ENCODE measurements at regions not wholly inside any gene's neighbourhood (a gene's known extent, or its start where the extent isn't known, plus 50 kb on each side); places are given as distances from the start of the nearest gene placed in this dataset.

- Histone ChIP-seq H3K9me3 (no peaks in the 10 kb centered on the region), H3K36me3 (no peaks in the 10 kb centered on the region), H3K27me3 (no peaks in the 10 kb centered on the region), H3K27ac (no peak overlapping the region), H3K4me1 (ENCODE audit: control insufficient read depth in 1 of 2, insufficient read depth in 1 of 2, low read depth in 1 of 2, low read length in 1 of 2) (no peaks in the 10 kb centered on the region), H3K4me3 (ENCODE audit: low read depth in 1 of 2, low read length in 1 of 2) (no peak overlapping the region)
- TF ChIP-seq CTCF (IDR thresholded peaks at IDR 0.05) = no peak
Measured at GRCh38 chr2:192591617-192592016, 396.9 kb upstream of the TMEFF2 start.

DNA sequence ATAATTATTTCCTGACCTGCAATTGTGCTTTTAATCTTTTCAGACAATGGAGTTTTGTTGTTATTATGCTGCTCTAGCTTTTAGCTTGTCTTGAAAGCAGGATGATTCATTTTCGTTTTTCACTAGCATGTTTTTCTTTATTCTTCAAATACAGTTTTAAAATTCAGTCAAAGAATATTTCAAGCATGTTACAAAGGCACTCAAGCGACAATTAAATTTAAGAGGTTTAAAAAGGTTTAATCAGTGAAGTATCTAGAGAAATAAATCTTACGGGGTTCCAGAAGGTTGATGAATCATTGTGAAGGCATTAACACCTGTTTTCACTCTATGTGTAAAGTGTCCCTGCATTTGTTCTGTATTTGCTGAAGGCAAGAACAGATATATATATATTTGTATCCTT lies 390.7 kb upstream of the TMEFF2 start:
- H3K4me1 ChIP-seq (ENCODE audit: control insufficient read depth in 1 of 2, insufficient read depth in 1 of 2, low read depth in 1 of 2, low read length in 1 of 2) = no peaks in the 10 kb centered on the region
- no peaks in the 10 kb centered on the region for H3K36me3 ChIP-seq
- H3K4me3 ChIP-seq (ENCODE audit: low read depth in 1 of 2, low read length in 1 of 2) = no peak overlapping the region
- TF ChIP-seq CTCF (IDR thresholded peaks at IDR 0.05) = no peak
- H3K27ac ChIP-seq = no peak overlapping the region
- H3K27me3 ChIP-seq = no peaks in the 10 kb centered on the region
- no peaks in the 10 kb centered on the region for H3K9me3 ChIP-seq

DNA sequence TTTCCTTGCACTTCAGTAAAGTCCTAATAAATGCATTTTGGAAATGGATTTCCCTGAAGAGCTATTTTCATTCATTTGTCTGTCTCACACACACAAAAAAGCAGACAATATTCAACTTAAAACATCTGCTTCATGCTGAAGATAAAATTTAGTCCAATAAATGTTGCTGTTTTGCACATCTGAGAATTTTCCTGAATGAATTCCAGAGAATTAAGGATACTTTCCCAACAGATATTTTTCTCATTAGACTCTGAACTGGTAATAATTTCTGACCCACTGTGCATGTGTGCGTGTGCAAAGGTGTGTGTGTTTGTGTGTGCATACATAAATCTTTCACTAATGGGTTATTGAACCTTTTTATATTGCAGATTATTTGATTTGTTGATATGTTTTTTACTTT lies 390.2 kb upstream of the TMEFF2 start:
- Histone ChIP-seq H3K4me1 (ENCODE audit: control insufficient read depth in 1 of 2, insufficient read depth in 1 of 2, low read depth in 1 of 2, low read length in 1 of 2) (no peaks in the 10 kb centered on the region), H3K9me3 (no peaks in the 10 kb centered on the region), H3K36me3 (no peaks in the 10 kb centered on the region), H3K4me3 (ENCODE audit: low read depth in 1 of 2, low read length in 1 of 2) (no peak overlapping the region), H3K27me3 (no peaks in the 10 kb centered on the region), H3K27ac (no peak overlapping the region)
- no peak for TF ChIP-seq CTCF (IDR thresholded peaks at IDR 0.05)

DNA sequence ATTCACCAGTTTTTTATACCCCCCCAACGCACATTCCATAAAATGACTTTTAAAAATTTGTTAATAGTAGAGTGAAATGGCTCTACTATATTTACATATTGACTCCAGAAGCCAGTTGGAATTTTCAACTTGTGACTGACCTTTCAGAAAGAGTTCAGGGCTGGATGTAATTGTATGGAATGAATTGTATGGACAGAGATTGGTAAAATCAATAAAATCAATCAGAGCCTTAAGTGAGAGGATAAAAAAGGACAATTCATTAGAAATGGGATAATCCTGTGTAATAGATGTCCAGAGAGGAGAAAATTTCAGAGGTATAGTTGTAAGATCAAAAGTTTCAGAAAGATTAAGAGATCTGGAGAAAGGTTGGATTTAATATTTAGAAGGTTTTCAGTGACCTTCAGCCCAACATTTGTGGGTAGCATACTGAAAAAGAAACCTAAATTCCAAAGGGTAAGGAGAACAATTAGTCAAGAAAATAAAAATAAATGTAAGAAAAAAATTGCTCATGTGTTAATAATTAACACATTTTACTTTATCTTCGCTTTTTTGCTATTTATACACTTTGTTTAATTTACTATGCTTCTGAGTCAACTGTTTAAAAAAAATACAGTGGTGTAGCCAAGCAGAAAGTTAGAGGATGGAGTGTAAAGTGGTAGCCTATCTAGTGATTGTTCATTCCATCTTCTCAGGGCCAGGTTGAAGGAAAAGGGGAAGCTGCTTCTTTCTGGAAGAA lies 385.4 kb upstream of the TMEFF2 start:
- Histone ChIP-seq H3K36me3 (no peaks in the 10 kb centered on the region), H3K4me3 (ENCODE audit: low read depth in 1 of 2, low read length in 1 of 2) (no peak overlapping the region), H3K9me3 (no peaks in the 10 kb centered on the region), H3K27ac (no peak overlapping the region), H3K4me1 (ENCODE audit: control insufficient read depth in 1 of 2, insufficient read depth in 1 of 2, low read depth in 1 of 2, low read length in 1 of 2) (no peaks in the 10 kb centered on the region), H3K27me3 (no peaks in the 10 kb centered on the region)
- no peak for TF ChIP-seq CTCF (IDR thresholded peaks at IDR 0.05)

GRCh38 chr2:192578780-192579179 lies 384.0 kb upstream of the TMEFF2 start:
- Histone ChIP-seq H3K27ac (no peak overlapping the region), H3K4me3 (ENCODE audit: low read depth in 1 of 2, low read length in 1 of 2) (no peak overlapping the region), H3K36me3 (no peaks in the 10 kb centered on the region), H3K27me3 (no peaks in the 10 kb centered on the region), H3K9me3 (no peaks in the 10 kb centered on the region), H3K4me1 (ENCODE audit: control insufficient read depth in 1 of 2, insufficient read depth in 1 of 2, low read depth in 1 of 2, low read length in 1 of 2) (no peaks in the 10 kb centered on the region)
- TF ChIP-seq CTCF (IDR thresholded peaks at IDR 0.05) = no peak
